ENCODE measurements at regions not wholly inside any gene's neighbourhood (a gene's known extent, or its start where the extent isn't known, plus 50 kb on each side); places are given as distances from the start of the nearest gene placed in this dataset.

GRCh38 chr4:35464964-35465528 is 779.3 kb downstream of the ARAP2 start:
- DNase-seq (ENCODE audit: low spot score): no peak

GRCh38 chr4:35491093-35491492 is 753.2 kb downstream of the ARAP2 start:
- DNase-seq (ENCODE audit: low spot score): no peak

- no peak for DNase-seq (ENCODE audit: low spot score)
Observed at GRCh38 chr4:35493977-35494376, 750.3 kb downstream of the ARAP2 start.

GRCh38 chr4:35494955-35495354 is 749.4 kb downstream of the ARAP2 start:
- no peak for DNase-seq (ENCODE audit: low spot score)

- DNase-seq (ENCODE audit: low spot score): no peak
Observed at GRCh38 chr4:35500812-35501211, 743.5 kb downstream of the ARAP2 start.

- DNase-seq (ENCODE audit: low spot score): no peak
Observed at GRCh38 chr4:35503435-35503834, 740.9 kb downstream of the ARAP2 start.

GRCh38 chr4:35506161-35506560 is 738.2 kb downstream of the ARAP2 start:
- DNase-seq (ENCODE audit: low spot score): no peak

GRCh38 chr4:35511851-35512250 is 732.5 kb downstream of the ARAP2 start:
- DNase-seq (ENCODE audit: low spot score): no peak

GRCh38 chr4:35516102-35516501 is 728.2 kb downstream of the ARAP2 start:
- DNase-seq (ENCODE audit: low spot score): no peak

GRCh38 chr4:35520059-35520458 is 724.3 kb downstream of the ARAP2 start:
- DNase-seq (ENCODE audit: low spot score): no peak

- DNase-seq (ENCODE audit: low spot score): no peak
Observed at GRCh38 chr4:35521682-35522081, 722.6 kb downstream of the ARAP2 start.

- DNase-seq (ENCODE audit: low spot score): no peak
Observed at GRCh38 chr4:35525192-35525978, 718.9 kb downstream of the ARAP2 start.

GRCh38 chr4:35526456-35526855 is 717.9 kb downstream of the ARAP2 start:
- DNase-seq (ENCODE audit: low spot score): no peak

- no peak for DNase-seq (ENCODE audit: low spot score)
Observed at GRCh38 chr4:35534962-35535361, 709.4 kb downstream of the ARAP2 start.

GRCh38 chr4:35538807-35539206 is 705.5 kb downstream of the ARAP2 start:
- no peak for DNase-seq (ENCODE audit: low spot score)

- no peak for DNase-seq (ENCODE audit: low spot score)
Observed at GRCh38 chr4:35539404-35540055, 704.8 kb downstream of the ARAP2 start.

GRCh38 chr4:35541146-35541887 is 703.0 kb downstream of the ARAP2 start:
- DNase-seq (ENCODE audit: low spot score): no peak

- DNase-seq (ENCODE audit: low spot score): no peak
Observed at GRCh38 chr4:35541888-35542213, 702.5 kb downstream of the ARAP2 start.

GRCh38 chr4:35548921-35549320 is 695.4 kb downstream of the ARAP2 start:
- no peak for DNase-seq (ENCODE audit: low spot score)

GRCh38 chr4:35556387-35556786 is 687.9 kb downstream of the ARAP2 start:
- DNase-seq (ENCODE audit: low spot score): no peak

GRCh38 chr4:35559559-35560365 is 684.6 kb downstream of the ARAP2 start:
- DNase-seq (ENCODE audit: low spot score): no peak

- no peak for DNase-seq (ENCODE audit: low spot score)
Observed at GRCh38 chr4:35562861-35563260, 681.5 kb downstream of the ARAP2 start.
